HepG2 (cell line): ENCODE measurements at regions not wholly inside any gene's neighbourhood (a gene's known extent, or its start where the extent isn't known, plus 50 kb on each side); places are given as distances from the start of the nearest gene placed in this dataset.

ENCODE experiments used
- ADNP ChIP-seq: sonication (generic); formaldehyde crosslinking; IDR thresholded peaks from 2 replicates; pipeline ENCODE4 v1.4.0; 2020; ENCODE audit warnings: missing genetic modification reagents
- ARNTL ChIP-seq: sonication (generic); formaldehyde crosslinking; IDR thresholded peaks from 2 replicates; pipeline ENCODE4 v1.4.0; 2020; ENCODE audit warnings: mild to moderate bottlenecking, missing genetic modification reagents
- ASH2L ChIP-seq: fragments of 300-600, 200-600 bp; sonication (generic); IDR thresholded peaks from 2 replicates; pipeline ENCODE4 v1.7.0; 2017; ENCODE audit warnings: low read depth, mild to moderate bottlenecking, moderate library complexity, mixed read lengths, low read length; ENCODE audit not compliant: insufficient read length
- BORCS8-MEF2B ChIP-seq: sonication (generic); formaldehyde crosslinking; IDR thresholded peaks from 2 replicates; pipeline ENCODE4 v1.8.0; 2022; ENCODE audit warnings: mild to moderate bottlenecking, missing genetic modification reagents
- CCDC6 ChIP-seq: sonication (generic); formaldehyde crosslinking; IDR thresholded peaks from 2 replicates; pipeline ENCODE4 v1.8.1; 2022; ENCODE audit warnings: mild to moderate bottlenecking, missing genetic modification reagents, moderate library complexity
- CHD4 ChIP-seq: fragments of 200-600 bp; sonication (generic); IDR thresholded peaks from 2 replicates; pipeline ENCODE4 v1.7.0; 2017; ENCODE audit warnings: mild to moderate bottlenecking, low read length, borderline replicate concordance
- ELF1 ChIP-seq: sonication (generic); formaldehyde crosslinking; IDR thresholded peaks from 2 replicates; pipeline ENCODE4 v1.4.0; 2020; ENCODE audit warnings: missing genetic modification reagents
- FIP1L1 ChIP-seq: fragments of 200-400 bp; formaldehyde crosslinking; IDR thresholded peaks from 2 replicates; pipeline ENCODE4 v1.6.1; 2018; ENCODE audit warnings: low read depth, mild to moderate bottlenecking, low read length, moderate library complexity, borderline replicate concordance; ENCODE audit not compliant: insufficient read depth
- FOXP4 ChIP-seq: sonication (generic); formaldehyde crosslinking; IDR thresholded peaks from 2 replicates; pipeline ENCODE4 v1.4.0; 2020; ENCODE audit warnings: missing genetic modification reagents
- GATAD1 ChIP-seq: IDR thresholded peaks from 2 replicates; pipeline ENCODE4 v1.6.1; 2016; ENCODE audit warnings: missing genetic modification reagents, missing compliant biosample characterization
- HDAC2 ChIP-seq: sonication (generic); formaldehyde crosslinking; IDR thresholded peaks from 2 replicates; pipeline ENCODE4 v1.4.0; 2020; ENCODE audit warnings: missing genetic modification reagents
- PPARG ChIP-seq: conservative IDR thresholded peaks from 2 replicates; pipeline ENCODE4 v1.6.1; 2016; ENCODE audit warnings: missing biosample characterization, missing genetic modification reagents
- RXRB ChIP-seq: IDR thresholded peaks from 2 replicates; pipeline ENCODE4 v1.6.1; 2016; ENCODE audit warnings: borderline replicate concordance, missing genetic modification reagents, missing compliant biosample characterization
- SPEN ChIP-seq: sonication (generic); formaldehyde crosslinking; IDR thresholded peaks from 2 replicates; pipeline ENCODE4 v1.5.1; 2020; ENCODE audit warnings: low read depth, mild to moderate bottlenecking, missing genetic modification reagents
- SYNCRIP ChIP-seq: fragments of 200-400 bp; formaldehyde crosslinking; IDR thresholded peaks from 2 replicates; pipeline ENCODE4 v1.6.1; 2018; ENCODE audit warnings: mild to moderate bottlenecking, low read depth, low read length; ENCODE audit not compliant: insufficient read depth
- TBX2 ChIP-seq: sonication (generic); formaldehyde crosslinking; IDR thresholded peaks from 2 replicates; pipeline ENCODE4 v1.5.0; 2020; ENCODE audit warnings: missing genetic modification reagents, mild to moderate bottlenecking, borderline replicate concordance
- TP53 ChIP-seq: sonication (generic); formaldehyde crosslinking; conservative IDR thresholded peaks from 2 replicates; pipeline ENCODE4 v1.4.0; 2020; ENCODE audit warnings: missing genetic modification reagents
- TRAFD1 ChIP-seq: sonication (generic); formaldehyde crosslinking; IDR thresholded peaks from 2 replicates; pipeline ENCODE4 v1.5.1; 2020; ENCODE audit warnings: missing genetic modification reagents, mild to moderate bottlenecking, borderline replicate concordance
- ZFP36L1 ChIP-seq: sonication (generic); formaldehyde crosslinking; IDR thresholded peaks from 2 replicates; pipeline ENCODE4 v1.8.0; 2022; ENCODE audit warnings: mild to moderate bottlenecking, missing genetic modification reagents, moderate library complexity
- ZFP37 ChIP-seq: sonication (generic); formaldehyde crosslinking; IDR thresholded peaks from 2 replicates; pipeline ENCODE4 v1.4.0; 2020; ENCODE audit warnings: missing genetic modification reagents, borderline replicate concordance
- ZNF205 ChIP-seq: IDR thresholded peaks from 2 replicates; pipeline ENCODE4 v1.6.1; 2018; ENCODE audit warnings: missing biosample characterization, missing genetic modification reagents
- ZNF747 ChIP-seq: sonication (generic); formaldehyde crosslinking; IDR thresholded peaks from 2 replicates; pipeline ENCODE4 v1.8.1; 2023; ENCODE audit warnings: missing genetic modification reagents, mild to moderate bottlenecking, borderline replicate concordance
- ZSCAN9 ChIP-seq: IDR thresholded peaks from 2 replicates; pipeline ENCODE4 v1.6.1; 2016; ENCODE audit warnings: borderline replicate concordance
- TF ChIP-seq, protein P1 (sequence below): sonication (generic); formaldehyde crosslinking; IDR thresholded peaks from 2 replicates; pipeline ENCODE4 v1.5.1; 2020; ENCODE audit warnings: mild to moderate bottlenecking, moderate library complexity, missing genetic modification reagents

- TF ChIP-seq ARNTL (CRISPR knock-in tag), result peak; percentile 40; the same call in 1 of the 2 replicates
- TF ChIP-seq ZNF747, result peak; percentile 78; the same call in 1 of the 2 replicates
- peak; percentile 50; the same call in 1 of the 2 replicates for TF ChIP-seq SPEN (CRISPR knock-in tag)
- TF ChIP-seq ZNF205 (CRISPR knock-in tag), result 0 out of 2 replicates have a peak, but pooled peaks have one; percentile 24
- TF ChIP-seq ASH2L, result peak; percentile 57
- no peak for TF ChIP-seq FIP1L1
- TF ChIP-seq ZSCAN9, result peak; percentile 39; the same call in 1 of the 2 replicates
- 0 out of 2 replicates have a peak, but pooled peaks have one; percentile 36 for TF ChIP-seq ZFP37 (CRISPR knock-in tag)
- peak; percentile 66; the same call in 1 of the 2 replicates for TF ChIP-seq ZFP36L1 (CRISPR knock-in tag)
- TF ChIP-seq TP53 (CRISPR knock-in tag), result 0 out of 2 replicates have a peak, but pooled peaks have one; percentile 63
- peak; percentile 60 for TF ChIP-seq HDAC2 (CRISPR knock-in tag)
- TF ChIP-seq ADNP (CRISPR knock-in tag), result peak; percentile 60; the same call in 1 of the 2 replicates
- peak; percentile 79 for TF ChIP-seq FOXP4 (CRISPR knock-in tag)
- peak; percentile 47 for TF ChIP-seq GATAD1 (CRISPR knock-in tag)
- TF ChIP-seq, protein P1, sequence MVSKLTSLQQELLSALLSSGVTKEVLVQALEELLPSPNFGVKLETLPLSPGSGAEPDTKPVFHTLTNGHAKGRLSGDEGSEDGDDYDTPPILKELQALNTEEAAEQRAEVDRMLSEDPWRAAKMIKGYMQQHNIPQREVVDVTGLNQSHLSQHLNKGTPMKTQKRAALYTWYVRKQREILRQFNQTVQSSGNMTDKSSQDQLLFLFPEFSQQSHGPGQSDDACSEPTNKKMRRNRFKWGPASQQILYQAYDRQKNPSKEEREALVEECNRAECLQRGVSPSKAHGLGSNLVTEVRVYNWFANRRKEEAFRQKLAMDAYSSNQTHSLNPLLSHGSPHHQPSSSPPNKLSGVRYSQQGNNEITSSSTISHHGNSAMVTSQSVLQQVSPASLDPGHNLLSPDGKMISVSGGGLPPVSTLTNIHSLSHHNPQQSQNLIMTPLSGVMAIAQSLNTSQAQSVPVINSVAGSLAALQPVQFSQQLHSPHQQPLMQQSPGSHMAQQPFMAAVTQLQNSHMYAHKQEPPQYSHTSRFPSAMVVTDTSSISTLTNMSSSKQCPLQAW, result peak; percentile 70
- TF ChIP-seq CCDC6 (CRISPR knock-in tag), result no peak
- TF ChIP-seq PPARG, result no peak; the same call in 1 of the 2 replicates
- TF ChIP-seq SYNCRIP, result no peak
- peak; percentile 74 for TF ChIP-seq RXRB (CRISPR knock-in tag)
- TF ChIP-seq TBX2 (CRISPR knock-in tag), result peak; percentile 94
- TF ChIP-seq TRAFD1 (CRISPR knock-in tag), result peak; percentile 87; the same call in 1 of the 2 replicates
- TF ChIP-seq ELF1 (CRISPR knock-in tag), result 0 out of 2 replicates have a peak, but pooled peaks have one; percentile 8
- TF ChIP-seq CHD4, result peak; percentile 93
- 0 out of 2 replicates have a peak, but pooled peaks have one; percentile 46 for TF ChIP-seq BORCS8-MEF2B (CRISPR knock-in tag)
Measured at GRCh38 chr16:10312784-10313724, 72.8 kb upstream of the ATF7IP2 start (continued).
